GM23338 (cell line): ENCODE measurements at regions not wholly inside any gene's neighbourhood (a gene's known extent, or its start where the extent isn't known, plus 50 kb on each side); places are given as distances from the start of the nearest gene placed in this dataset.
A peak's percentile ranks its signal among the peaks of the same experiment; 100 is the strongest.

Experiments
- ATAC-seq: fragments of 200-7000 bp; cut with Tn5 transposase; 3 replicates; pipeline ENCODE4 v1.9.1; 2020
- DNase-seq: peaks from one replicate; pipeline ENCODE4 v3.0.0-alpha.2; 2015; ENCODE audit warnings: low spot score
- H2AFZ ChIP-seq: fragments of 200-600 bp; sonication (generic); 2 replicates; pipeline ENCODE4 v1.8.0; 2016; ENCODE audit warnings: antibody characterized with exemption, mild to moderate bottlenecking, moderate library complexity
- H3F3A ChIP-seq: fragments of 200-600 bp; sonication (generic); replicated peaks from 2 replicates; pipeline ENCODE4 v1.8.0; 2017; ENCODE audit warnings: antibody characterized with exemption, mixed run types, low read depth
- H3K27ac ChIP-seq: fragments of 200-600 bp; sonication (generic); 2 replicates; pipeline ENCODE4 v1.6.1; 2016; ENCODE audit warnings: low read depth
- H3K27me3 ChIP-seq: fragments of 200-600 bp; sonication (generic); 2 replicates; pipeline ENCODE4 v1.8.0; 2016; ENCODE audit warnings: mild to moderate bottlenecking, mixed run types, moderate library complexity; ENCODE audit not compliant: insufficient read depth
- H3K36me3 ChIP-seq: fragments of 200-600 bp; sonication (generic); 2 replicates; pipeline ENCODE4 v1.8.0; 2016; ENCODE audit warnings: mild to moderate bottlenecking; ENCODE audit not compliant: insufficient read depth
- H3K4me1 ChIP-seq: fragments of 200-600 bp; sonication (generic); 2 replicates; pipeline ENCODE4 v1.8.0; 2016; ENCODE audit warnings: mild to moderate bottlenecking, moderate library complexity; ENCODE audit not compliant: insufficient read depth
- H3K4me2 ChIP-seq: fragments of 200-600 bp; sonication (generic); 2 replicates; pipeline ENCODE4 v1.7.1; 2017; ENCODE audit warnings: mixed run types
- H3K4me3 ChIP-seq: fragments of 200-600 bp; sonication (generic); 2 replicates; pipeline ENCODE4 v1.6.1; 2016; ENCODE audit warnings: mixed run types
- H3K79me2 ChIP-seq: fragments of 200-600 bp; sonication (generic); replicated peaks from 2 replicates; pipeline ENCODE4 v1.8.0; 2017; ENCODE audit warnings: mild to moderate bottlenecking; ENCODE audit not compliant: insufficient read depth
- H3K9me2 ChIP-seq: fragments of 200-600 bp; sonication (generic); 2 replicates; pipeline ENCODE4 v1.8.0; 2017; ENCODE audit not compliant: insufficient read depth
- H4K20me1 ChIP-seq: fragments of 200-600 bp; sonication (generic); replicated peaks from 2 replicates; pipeline ENCODE4 v1.8.0; 2017; ENCODE audit warnings: mild to moderate bottlenecking; ENCODE audit not compliant: insufficient read depth
- H3K27ac Mint-ChIP-seq: 2 replicates; pipeline ENCODE4 v1.8.0; 2020; ENCODE audit warnings: inconsistent platforms, mild to moderate bottlenecking, moderate library complexity, mixed read lengths
- H3K27me3 Mint-ChIP-seq: 3 replicates; pipeline ENCODE4 v1.8.0; 2022; ENCODE audit warnings: low read depth, mild to moderate bottlenecking, moderate library complexity, mixed read lengths, inconsistent platforms; ENCODE audit not compliant: insufficient read depth, poor library complexity
- H3K36me3 Mint-ChIP-seq: 3 replicates; pipeline ENCODE4 v1.8.0; 2021; ENCODE audit warnings: low read depth, mild to moderate bottlenecking, inconsistent platforms, moderate library complexity, mixed read lengths
- H3K4me1 Mint-ChIP-seq: 3 replicates; pipeline ENCODE4 v1.8.0; 2020; ENCODE audit warnings: mild to moderate bottlenecking, inconsistent platforms, mixed read lengths
- H3K4me3 Mint-ChIP-seq: 3 replicates; pipeline ENCODE4 v1.8.0; 2021; ENCODE audit warnings: moderate library complexity, mild to moderate bottlenecking, inconsistent platforms, mixed read lengths
- H3K9me3 Mint-ChIP-seq: 3 replicates; pipeline ENCODE4 v1.8.0; 2020; ENCODE audit warnings: moderate library complexity, mild to moderate bottlenecking, inconsistent platforms, mixed read lengths
- CTCF ChIP-seq, 2 experiments: fragments of 200-600 bp in 1 of 2; sonication (generic) in 1 of 2; conservative IDR thresholded peaks; 2 replicates each; pipeline versions ENCODE4 v1.5.1 to v1.6.1; 2016 to 2017; ENCODE audit warnings: antibody characterized with exemption in 2 of 2, low read depth in 2 of 2, mild to moderate bottlenecking in 2 of 2, moderate library complexity in 1 of 2
- EZH2 ChIP-seq: fragments of 200-600 bp; sonication (generic); IDR thresholded peaks from one replicate; pipeline ENCODE4 v1.8.0; 2017; ENCODE audit warnings: antibody characterized with exemption, mild to moderate bottlenecking, low read depth; ENCODE audit not compliant: unreplicated experiment
- NANOG ChIP-seq: IDR thresholded peaks from 2 replicates; pipeline ENCODE4 v1.6.1; 2016; ENCODE audit warnings: antibody characterized with exemption, borderline replicate concordance
- POLR2AphosphoS5 ChIP-seq: IDR thresholded peaks from 2 replicates; pipeline ENCODE4 v1.6.1; 2016; ENCODE audit warnings: antibody characterized with exemption, low read depth
- REST ChIP-seq: IDR thresholded peaks from one replicate; pipeline ENCODE4 v1.6.1; 2018; ENCODE audit warnings: antibody characterized with exemption; ENCODE audit not compliant: unreplicated experiment
- ZNF114 ChIP-seq: fragments of 250-450 bp; sonication (Bioruptor Pico); IDR thresholded peaks from 2 replicates; pipeline ENCODE4 v1.5.0; 2020; ENCODE audit warnings: mild to moderate bottlenecking, moderate library complexity
- ZNF331 ChIP-seq: fragments of 250-450 bp; sonication (Bioruptor Pico); IDR thresholded peaks from 2 replicates; pipeline ENCODE4 v1.5.0; 2020; ENCODE audit warnings: low read depth, mild to moderate bottlenecking, moderate library complexity
- ZNF462 ChIP-seq: fragments of 250-450 bp; sonication (Bioruptor Pico); IDR thresholded peaks from 2 replicates; pipeline ENCODE4 v1.5.0; 2020; ENCODE audit warnings: mild to moderate bottlenecking, moderate library complexity

- no peaks in the 10 kb centered on the region for H3K9me3 Mint-ChIP-seq
- no peak for TF ChIP-seq CTCF (conservative IDR thresholded peaks at IDR 0.05; ENCODE audit: low read depth in 2 of 2)
- no peak for TF ChIP-seq EZH2
- peak; percentile 62 for TF ChIP-seq POLR2AphosphoS5
- TF ChIP-seq REST = no peak
- Histone ChIP-seq H3K4me1 (peaks cover 38% of the 10 kb centered on the region), H3K79me2 (no peaks in the 10 kb centered on the region), H3K4me2 (peak overlapping the region; percentile 76), H3K27ac (peak overlapping the region; percentile 64), H4K20me1 (no peaks in the 10 kb centered on the region), H3K27me3 (no peaks in the 10 kb centered on the region), H3K4me3 (peak overlapping the region; percentile 40), H2AFZ (peak overlapping the region; percentile 25), H3K9me2 (no peaks in the 10 kb centered on the region), H3F3A (0 out of 2 replicates have a peak, but pooled peaks cover 5% of the 10 kb centered on the region), H3K36me3 (no peaks in the 10 kb centered on the region)
- no peaks in the 10 kb centered on the region for H3K36me3 Mint-ChIP-seq
- DNase-seq = peak; percentile 89
- peaks cover 14% of the 10 kb centered on the region for H3K27me3 Mint-ChIP-seq
- peak overlapping the region; percentile 64 for H3K4me3 Mint-ChIP-seq
- peak overlapping the region; percentile 97 for H3K27ac Mint-ChIP-seq
- H3K4me1 Mint-ChIP-seq = peaks cover 64% of the 10 kb centered on the region
- ATAC-seq = peak; percentile 87
These were observed 83.8 kb upstream of the MAML3 start for GRCh38 chr4:140237616-140238350.

DNA sequence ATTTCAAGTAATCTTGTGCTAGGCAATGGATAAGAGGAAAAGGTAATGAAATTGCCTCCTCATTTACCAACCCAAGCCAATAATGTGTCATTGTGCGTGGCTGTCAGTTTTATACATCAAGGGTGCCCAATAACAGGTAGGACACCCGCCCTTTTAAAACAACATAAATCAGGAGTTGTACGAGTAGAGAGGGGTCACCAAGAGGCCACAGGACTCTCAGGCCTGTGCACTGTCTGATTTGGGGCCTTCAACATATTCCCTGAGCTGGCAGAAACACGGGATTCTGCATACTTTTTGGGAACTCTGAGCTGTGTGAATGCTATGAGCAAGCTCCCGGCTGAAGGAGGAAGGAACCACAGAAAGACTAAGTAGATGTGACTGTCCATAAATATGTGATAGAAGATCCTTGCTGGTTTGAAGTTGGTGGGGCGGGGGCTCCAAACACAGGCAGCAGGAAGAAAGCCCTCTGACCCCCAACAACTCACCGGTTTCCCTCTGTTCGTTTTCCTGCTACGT is 82.7 kb upstream of the MAML3 start:
- Histone ChIP-seq H4K20me1 (no peaks in the 10 kb centered on the region), H3K4me3 (no peak overlapping the region), H3F3A (0 out of 2 replicates have a peak, but pooled peaks cover 5% of the 10 kb centered on the region), H3K9me2 (no peaks in the 10 kb centered on the region), H3K4me1 (peaks cover 28% of the 10 kb centered on the region), H3K27me3 (no peaks in the 10 kb centered on the region), H3K36me3 (no peaks in the 10 kb centered on the region), H2AFZ (peak overlapping the region; percentile 2; the same call in 1 of the 2 replicates), H3K4me2 (peak overlapping the region; percentile 76), H3K79me2 (no peaks in the 10 kb centered on the region), H3K27ac (no peak overlapping the region)
- no peaks in the 10 kb centered on the region for H3K9me3 Mint-ChIP-seq
- H3K27ac Mint-ChIP-seq = peak overlapping the region; percentile 74
- peak overlapping the region; percentile 33; the same call in 1 of the 3 replicates for H3K4me3 Mint-ChIP-seq
- ATAC-seq = no peak
- peaks cover 55% of the 10 kb centered on the region for H3K4me1 Mint-ChIP-seq
- H3K36me3 Mint-ChIP-seq = no peaks in the 10 kb centered on the region
- peaks cover 14% of the 10 kb centered on the region for H3K27me3 Mint-ChIP-seq
- DNase-seq = no peak
- TF ChIP-seq NANOG (no peak), ZNF462 (CRISPR knock-in tag) (no peak), POLR2AphosphoS5 (no peak), ZNF114 (no peak), ZNF331 (no peak)
